GM19463 (cell line): ENCODE measurements at regions not wholly inside any gene's neighbourhood (a gene's known extent, or its start where the extent isn't known, plus 50 kb on each side); places are given as distances from the start of the nearest gene placed in this dataset.

Experiments
- ATAC-seq: cut with Tn5 transposase; IDR thresholded peaks from one replicate; pipeline ENCODE4 v1.9.1; 2021; ENCODE audit warnings: mild to moderate bottlenecking, moderate library complexity; ENCODE audit not compliant: unreplicated experiment

DNA sequence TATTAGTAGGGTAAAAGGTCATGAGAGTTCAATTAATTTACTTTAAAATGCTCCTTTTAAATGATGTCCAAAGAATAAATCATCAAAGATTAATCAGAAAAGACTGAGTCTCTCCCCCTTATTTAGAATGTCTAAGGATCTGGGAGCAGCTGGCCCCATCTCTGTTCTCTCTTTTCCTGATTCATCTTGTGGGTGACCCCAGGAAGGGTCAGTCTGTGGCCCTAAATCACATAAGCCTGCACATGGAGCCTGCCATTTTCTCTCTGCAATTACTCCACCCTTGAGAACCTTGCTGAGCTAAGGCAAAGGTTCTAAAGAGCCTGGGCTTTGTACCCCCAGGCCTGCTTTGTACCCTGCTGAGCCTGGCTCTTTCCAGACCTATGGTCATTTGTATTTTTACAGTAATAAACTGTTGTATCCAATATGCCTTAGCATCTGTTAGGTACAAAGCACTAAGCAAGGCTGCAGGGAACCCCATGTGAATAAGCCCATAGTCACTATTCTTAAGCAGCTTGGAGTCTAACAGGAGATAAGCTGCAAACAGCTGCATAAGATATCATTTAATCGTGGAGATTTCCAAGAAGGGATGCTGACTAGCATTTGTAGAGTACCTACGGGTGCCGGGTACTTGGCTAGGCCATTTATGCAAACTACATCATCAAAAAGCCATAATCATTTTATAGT lies 431.0 kb upstream of the MARCKS start:
- no peak for ATAC-seq

DNA sequence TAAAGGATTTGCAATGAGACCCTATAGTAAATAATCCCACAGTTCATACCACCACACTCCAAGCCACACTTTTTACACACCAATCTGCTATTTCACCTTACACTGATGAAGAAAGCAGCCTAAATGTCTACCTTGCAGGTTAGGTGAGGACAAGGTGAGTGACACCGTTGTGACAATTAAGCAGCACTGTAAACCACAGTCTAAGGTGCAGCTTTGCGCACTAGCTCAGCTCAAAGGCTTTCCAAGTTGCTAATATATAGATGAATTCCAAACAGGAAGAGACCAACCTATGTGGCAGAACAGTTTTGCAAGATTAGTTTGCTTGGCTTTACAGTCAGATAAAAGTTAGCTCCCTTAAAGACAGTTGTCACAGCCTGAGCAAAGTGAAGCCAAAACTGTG lies 429.5 kb upstream of the MARCKS start:
- ATAC-seq: no peak

DNA sequence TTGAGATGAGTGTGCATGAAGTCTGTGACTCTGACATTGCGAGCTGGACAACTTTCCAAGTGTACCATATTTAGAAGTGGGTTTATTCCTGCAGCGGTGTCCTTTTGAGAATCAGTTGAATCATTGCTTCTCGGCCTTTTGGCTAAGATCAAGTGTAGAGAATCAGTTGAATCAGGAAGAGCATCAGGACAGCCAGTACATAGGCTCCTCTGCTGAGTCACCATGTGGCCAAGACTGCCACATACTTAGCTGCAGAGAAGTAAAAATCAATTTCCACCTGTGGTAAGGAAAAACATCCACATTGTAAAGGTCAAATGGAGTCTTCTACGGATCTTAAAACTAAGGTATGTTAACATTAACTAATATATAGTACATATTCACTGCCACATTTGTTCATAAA lies 428.4 kb upstream of the MARCKS start:
- ATAC-seq: no peak

DNA sequence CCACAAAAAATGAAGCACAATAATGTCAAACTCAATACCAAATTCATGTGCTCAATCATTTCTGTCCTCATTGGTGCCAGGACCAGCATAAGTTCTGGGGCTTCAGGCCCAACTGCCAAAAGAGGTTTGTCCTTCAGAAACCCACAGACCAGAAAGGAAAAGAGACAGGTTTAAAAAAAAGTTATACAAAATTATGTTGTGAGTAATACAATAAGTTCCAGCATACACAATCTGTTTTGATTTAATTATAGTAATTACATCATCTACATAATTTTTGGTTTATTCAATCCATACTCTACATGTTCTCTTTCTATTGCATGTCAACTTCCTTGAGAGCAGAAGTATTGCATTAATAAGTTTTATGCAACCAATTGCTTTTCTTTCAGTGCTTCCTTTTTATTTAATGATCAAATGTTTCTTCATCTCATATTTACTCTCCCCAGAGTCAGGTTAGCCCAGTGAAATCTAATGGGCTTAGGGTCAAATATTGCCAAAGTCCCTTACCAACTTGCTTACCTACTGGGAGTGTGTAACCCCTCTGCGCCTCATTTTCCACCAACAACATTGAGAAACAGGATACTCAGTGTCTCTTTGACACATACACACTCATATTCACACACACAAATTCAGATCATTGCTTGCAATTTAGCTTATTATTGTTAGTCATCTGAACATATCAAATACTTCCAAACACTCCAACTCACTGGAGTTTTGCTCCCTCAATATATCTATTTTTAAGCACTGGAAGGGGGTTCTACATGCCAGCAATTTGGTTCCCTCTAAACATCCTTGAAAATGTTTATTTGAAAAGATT lies 424.4 kb upstream of the MARCKS start:
- ATAC-seq: no peak

DNA sequence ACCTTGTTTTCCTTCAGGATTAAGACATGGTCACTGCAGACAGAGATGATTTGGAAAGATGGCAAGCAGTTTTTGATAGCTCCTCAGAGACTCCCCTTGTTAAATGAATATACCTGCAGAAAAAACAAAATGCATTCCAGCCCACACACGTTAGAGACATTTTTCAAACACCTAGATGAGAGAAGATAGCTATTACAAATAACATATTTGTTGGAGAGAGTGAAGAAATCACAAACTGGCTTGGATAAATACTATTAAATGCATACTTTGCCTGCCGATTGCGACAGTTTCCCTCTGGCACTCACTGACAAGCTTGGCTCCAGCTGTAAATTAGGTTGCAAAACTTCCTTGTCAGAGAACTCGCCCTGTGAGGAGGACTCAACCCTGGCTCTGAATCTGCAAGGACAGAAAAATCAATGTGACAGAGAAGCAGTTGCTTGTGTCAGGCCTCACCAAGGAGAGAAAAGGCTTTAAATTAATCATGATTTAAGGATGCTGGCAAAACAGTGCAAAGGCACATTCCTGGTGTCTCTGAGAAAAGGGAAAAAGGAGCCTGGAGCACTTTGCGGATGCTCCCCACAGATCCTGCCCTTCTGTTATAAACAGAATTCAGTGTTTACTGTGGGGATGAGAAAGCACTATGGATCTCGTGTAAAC lies 423.7 kb upstream of the MARCKS start:
- ATAC-seq: no peak

DNA sequence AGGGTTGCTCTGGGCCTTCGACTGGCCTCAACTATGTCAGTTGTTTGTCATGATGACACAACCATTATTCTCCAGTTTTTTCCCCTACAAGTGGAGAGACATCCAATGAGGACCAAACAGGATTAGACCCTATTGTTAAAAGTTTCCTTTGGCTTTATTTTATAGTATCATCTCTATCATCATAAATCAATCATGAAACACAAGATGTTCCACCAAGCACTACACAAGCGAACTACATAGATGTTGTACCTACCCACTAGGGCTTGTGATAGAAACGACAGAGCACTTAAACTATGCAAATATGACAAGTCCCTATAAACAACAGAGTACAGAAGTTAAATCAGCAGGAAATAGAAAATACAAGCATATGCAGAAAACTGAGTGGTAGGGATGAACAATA lies 422.5 kb upstream of the MARCKS start:
- no peak for ATAC-seq

DNA sequence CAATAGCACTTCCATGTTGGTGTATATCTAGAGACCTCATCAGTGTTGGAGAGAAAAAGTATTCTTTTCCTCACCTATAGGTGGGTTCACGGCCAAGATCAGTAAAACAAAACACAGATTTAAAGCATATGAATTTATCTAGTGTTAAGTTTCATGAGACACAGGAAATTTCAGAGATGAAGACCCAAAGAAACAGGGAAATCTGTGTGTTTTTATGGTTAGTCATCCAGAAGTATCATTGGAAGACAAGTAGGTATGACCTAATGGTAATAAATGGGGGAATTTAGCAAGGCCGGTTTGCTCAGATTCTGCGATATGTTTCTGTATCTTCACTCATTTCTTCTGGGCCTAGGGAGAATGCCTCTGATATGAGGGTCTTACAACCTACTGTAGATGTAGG lies 419.6 kb upstream of the MARCKS start:
- ATAC-seq: no peak

DNA sequence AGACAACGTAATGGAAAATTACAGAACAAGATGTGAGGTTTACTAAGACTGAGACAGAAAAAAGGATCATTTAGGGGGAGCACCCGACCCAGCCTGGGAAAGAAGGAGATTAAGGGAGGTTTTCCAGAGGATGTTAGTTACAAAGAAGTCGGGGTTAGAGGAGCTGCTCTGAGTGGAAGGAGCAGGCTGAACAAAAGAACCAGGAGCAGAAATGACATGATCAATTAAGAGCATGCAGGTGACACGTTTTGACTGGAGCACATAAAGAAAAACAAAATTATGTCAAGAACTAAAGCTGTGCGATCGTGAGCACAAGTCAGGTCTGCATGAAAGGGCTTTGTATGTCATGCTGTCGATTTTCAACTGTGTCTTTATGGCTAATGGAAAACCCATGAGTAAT lies 417.3 kb upstream of the MARCKS start:
- ATAC-seq: no peak

DNA sequence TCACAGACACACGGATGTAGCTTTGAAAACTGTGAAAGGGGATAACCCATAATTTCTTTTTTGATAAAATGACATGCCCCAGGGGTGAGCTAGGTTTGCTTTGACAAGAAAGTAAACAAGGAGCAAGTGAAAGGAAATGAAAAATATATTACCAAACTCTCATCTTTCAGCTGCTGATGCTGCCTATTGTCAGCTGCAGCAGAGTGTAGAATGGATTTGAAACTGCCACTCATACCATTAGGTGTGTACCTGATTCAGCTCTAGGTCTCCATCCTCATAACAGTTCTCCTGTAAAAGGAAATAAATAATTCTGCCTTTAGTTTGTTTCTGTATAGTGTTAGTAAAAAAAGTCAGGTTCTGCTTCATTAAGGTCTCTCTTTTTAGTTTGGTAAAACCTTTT lies 415.1 kb upstream of the MARCKS start:
- no peak for ATAC-seq

DNA sequence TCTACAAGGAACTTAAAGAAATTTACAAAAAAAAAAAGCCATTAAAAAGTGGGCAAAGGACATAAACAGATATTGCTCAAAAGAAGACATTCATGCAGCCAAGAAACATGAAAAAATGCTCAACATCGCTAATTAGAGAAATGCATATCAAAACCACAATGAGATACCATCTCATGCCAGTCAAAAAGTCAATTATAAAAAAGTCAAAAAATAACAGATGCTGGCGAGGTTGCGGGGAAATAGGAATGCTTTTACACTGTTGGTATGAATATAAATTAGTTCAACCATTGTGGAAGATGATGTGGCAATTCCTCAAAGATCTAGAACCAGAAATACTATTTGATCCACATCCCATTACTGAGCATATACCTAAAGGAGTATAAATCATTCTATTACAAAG lies 411.9 kb upstream of the MARCKS start:
- no peak for ATAC-seq

DNA sequence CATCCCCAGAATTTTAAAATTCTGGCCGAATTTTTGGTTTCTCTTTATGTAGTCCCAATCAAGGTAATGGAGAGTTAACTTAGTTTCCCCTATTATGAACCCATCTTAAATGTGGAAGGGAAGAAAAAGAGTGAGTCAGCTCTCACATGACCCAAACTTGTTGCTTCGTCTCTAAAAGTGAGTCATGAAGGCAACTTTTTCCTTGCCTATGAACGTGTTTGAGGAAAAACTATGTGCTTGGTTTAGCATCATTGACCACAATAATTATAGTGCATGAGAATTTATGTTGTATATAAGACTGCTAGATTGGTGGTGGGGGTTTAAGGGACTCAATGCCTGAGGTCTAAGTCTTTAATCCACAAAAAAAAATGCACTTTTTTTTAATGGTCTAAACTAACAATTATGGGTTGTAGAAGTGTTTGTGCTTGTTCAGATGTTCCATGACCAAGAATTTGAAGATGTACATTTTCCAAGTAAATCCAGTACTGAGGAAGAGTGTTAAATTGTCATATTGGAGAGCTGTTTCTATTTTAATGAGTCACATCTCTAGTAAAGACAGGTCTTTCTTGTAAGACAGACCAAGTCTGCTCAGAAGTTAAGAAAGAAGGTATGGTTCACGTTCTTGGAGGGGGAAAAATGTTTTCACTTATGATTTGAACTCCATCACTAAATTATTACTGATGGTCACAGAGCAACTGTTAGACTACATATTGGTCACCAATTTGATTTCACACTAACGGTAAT lies 409.9 kb upstream of the MARCKS start:
- ATAC-seq: no peak

DNA sequence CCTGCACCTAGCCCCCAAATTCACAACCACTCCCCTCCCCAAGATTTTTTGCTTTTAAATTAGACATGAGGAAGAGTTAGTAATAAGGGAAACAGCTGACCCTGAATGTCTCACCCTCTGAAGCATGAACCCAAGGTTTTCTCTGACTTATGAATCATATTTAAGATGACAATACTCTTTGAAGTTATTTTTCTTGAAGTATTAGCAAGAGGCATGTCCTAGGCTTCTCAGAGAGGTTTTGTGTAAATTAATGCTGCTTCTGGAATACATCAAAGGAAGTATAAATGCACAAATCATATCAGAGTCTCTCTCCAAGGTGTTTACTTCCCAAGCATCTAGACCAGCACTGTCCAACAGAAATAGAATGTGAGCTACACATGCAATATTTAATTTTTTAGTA lies 408.1 kb upstream of the MARCKS start:
- ATAC-seq: no peak

DNA sequence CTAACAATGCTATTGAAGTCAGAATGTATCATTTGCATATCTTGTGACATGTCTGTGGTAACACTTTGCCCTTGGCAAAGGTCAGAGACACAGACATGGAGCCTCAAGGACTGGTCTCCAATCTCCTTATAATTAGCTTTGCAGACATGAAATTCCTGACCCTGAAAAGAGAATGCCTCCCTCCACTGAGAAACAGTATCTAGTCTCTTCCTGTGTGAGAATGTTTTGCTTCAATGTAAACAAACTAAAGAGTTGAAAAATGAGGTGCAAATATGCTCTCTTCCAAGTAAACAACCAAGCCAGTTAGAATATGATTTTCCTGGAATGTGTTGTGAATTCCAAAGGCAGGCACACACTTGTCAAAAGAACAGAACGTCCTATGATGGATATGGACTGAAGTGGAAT lies 407.1 kb upstream of the MARCKS start:
- no peak for ATAC-seq

DNA sequence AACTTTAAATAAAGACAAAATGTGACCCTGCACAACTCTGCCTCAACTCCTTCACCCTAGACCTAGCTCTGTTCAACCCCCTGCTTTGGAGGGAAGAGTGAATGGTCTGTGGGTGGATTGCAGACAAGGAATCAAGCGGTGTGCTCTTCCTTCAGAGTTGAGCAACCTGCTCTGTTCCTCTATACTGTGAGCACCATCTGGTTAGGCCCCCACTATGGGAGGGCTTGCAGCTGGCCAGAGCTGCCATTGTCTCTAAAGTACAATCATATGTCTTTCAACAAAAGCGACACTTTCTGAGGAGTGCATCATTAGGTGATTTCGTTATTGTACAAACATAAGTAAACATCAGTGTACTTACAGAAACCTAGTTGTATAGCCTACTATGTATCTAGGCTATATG lies 406.1 kb upstream of the MARCKS start:
- ATAC-seq: no peak

DNA sequence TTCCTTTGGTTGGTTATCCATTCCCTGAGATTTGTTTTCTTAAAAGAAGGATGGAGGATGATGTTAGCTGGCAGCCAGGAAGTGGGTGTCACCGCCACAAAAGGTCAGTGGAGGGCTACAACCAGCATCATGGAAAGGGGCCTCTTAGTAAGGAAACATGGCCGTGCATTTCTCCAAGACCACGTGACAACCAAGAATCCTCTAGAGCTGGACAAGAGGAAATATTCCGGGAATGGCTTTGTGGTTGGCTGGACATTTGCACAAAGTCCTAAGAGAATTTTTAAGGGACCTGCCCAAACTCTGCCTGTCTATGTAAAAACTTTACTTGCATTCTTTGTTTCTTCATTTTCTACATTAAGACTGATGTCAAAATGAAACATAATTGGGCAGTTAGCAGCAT lies 399.9 kb upstream of the MARCKS start:
- no peak for ATAC-seq

DNA sequence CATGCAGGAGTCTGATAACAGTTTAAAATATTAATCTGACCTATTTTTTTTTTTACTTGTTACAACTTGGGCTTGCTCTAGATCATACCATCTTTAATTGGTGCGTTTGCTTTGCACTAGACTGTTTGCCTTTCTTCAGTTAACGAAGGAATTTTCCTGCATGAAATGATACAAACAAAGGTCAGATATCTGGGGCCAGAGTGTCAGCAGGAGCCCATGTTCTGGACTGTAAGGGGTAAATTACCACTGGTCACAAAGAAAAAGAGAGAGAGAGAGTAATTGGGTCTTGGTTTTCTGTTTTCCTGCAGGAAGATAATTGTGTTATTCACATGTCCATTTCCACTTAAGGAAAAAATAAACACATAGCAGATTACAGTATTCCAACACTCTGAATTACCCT lies 399.4 kb upstream of the MARCKS start:
- no peak for ATAC-seq

DNA sequence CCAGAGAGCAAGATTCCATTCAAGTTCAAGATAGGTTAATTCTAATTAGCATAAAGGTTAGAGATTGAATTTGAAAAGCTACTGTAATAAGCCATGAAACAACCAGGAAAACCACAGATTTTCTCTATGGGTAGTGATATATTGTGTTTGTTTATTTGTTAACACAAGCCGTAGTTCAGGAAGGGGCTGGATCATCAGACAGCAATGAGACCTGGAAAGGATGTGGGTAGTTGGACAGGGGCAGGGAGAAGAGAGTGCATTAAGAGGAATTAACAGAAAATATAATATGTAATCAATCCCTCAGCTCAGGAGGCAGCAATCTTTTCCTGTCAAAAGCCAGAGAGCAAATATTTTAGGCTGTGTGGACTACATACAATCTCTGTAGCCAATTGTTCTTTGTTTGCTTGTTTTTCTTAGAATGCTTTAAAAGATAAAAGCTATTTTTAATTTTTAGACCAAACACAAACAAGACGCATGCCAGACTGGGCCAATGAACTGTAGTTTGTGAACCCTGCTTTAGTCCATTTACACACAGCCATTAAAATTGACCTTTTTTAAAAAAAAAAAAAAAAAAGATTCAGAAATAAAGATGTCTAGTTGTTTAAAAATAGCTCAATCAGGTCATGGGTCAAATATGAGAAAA lies 398.7 kb upstream of the MARCKS start:
- no peak for ATAC-seq

DNA sequence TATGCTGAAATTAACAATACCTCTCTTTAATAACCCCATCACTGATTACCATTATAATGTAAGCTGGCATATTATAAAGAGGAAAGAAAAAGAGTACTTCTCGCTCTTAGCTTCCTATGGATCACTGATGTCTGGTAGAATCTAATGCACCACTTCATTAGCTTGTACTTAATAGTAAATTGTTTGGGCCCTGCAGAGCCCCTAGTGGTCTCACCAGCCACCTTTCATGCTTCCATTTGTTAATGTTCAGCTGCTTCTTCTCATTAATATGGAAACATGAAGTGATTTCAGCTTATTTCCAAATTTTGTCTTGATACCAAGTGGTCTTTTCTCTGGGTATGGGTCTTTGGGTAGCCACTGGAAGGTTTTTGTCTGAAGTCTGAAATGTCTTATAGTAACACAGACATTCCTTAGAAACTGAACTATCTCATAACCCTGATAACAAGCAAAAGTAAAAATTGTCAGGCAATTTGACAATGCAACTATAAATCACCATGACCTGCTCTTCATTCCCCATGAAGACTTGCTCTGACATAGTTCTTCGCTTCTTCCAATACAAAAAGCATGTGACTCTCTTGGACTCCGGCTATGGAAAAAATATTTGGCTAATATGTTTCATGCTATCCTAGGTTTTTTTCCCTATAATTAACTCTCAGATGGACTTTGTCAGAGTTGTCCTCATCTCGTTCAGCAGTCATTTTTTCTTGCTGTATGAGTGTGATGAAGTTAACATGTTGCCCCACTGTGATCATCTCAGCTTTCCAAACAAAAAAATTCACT lies 395.8 kb upstream of the MARCKS start:
- ATAC-seq: no peak

DNA sequence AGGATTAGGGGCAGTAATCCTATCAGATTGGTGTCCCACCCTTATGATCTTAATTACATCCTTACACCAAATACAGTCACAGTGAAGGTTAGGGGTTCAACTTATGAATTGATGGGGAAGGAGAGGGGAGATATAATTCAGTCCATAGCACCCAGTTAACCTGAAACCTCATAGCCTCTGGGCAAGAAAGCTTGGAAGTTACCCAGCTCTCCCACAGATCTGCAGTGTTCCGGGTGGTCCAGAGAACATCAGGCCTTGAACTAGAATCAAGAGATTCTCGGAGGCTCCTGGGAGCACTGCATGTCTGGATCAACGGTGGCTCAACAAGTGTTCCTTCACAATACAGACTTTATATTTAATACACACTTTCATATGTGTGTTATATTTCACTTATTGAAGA lies 392.6 kb upstream of the MARCKS start:
- ATAC-seq: no peak

DNA sequence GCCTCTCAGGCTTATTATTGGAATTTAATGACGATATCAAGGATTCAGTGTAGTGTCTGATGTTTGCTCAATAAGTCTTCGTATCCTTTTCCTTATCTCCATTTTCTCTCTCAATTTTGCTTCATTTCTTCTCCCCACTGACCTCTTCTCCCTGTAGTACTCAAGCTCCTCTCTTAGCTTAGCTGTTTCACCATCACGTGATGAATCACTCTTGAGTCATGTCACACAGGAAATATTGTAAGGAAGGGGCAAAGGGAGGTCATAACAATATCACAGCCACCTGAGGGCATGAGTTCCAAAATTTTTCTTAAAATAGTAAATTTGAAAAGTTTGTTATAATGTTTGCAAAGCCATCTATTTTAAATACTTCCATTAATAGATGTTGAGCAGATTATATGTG lies 392.2 kb upstream of the MARCKS start:
- no peak for ATAC-seq
